Astrocyte (in vitro differentiated cells and primary cell): ENCODE measurements at regions not wholly inside any gene's neighbourhood (a gene's known extent, or its start where the extent isn't known, plus 50 kb on each side); places are given as distances from the start of the nearest gene placed in this dataset.

ENCODE experiments used
- DNase-seq: peaks from one replicate; pipeline ENCODE4 v3.0.0-alpha.2; 2010; ENCODE audit warnings: low read depth
- FAIRE-seq: peaks from 2 replicates; lab custom pipeline; 2011; peaks lifted over from hg19 to GRCh38; lab: Jason Lieb, UNC
- H2AFZ ChIP-seq: 2 replicates; pipeline ENCODE4 v1.6.0; 2012; ENCODE audit warnings: low read depth, low read length, inconsistent platforms
- H3K27ac ChIP-seq: 2 replicates; pipeline ENCODE4 v1.5.1; 2011; ENCODE audit warnings: low read depth, low read length, inconsistent platforms
- H3K27me3 ChIP-seq: 2 replicates; pipeline ENCODE4 v1.6.0; 2011; ENCODE audit warnings: low read length, inconsistent platforms; ENCODE audit not compliant: insufficient read depth
- H3K36me3 ChIP-seq: 2 replicates; pipeline ENCODE4 v1.5.1; 2011; ENCODE audit warnings: low read length, inconsistent platforms; ENCODE audit not compliant: insufficient read depth
- H3K4me1 ChIP-seq: 2 replicates; pipeline ENCODE4 v1.5.1; 2011; ENCODE audit warnings: low read length, inconsistent platforms; ENCODE audit not compliant: insufficient read depth
- H3K4me2 ChIP-seq: 2 replicates; pipeline ENCODE4 v1.6.0; 2012; ENCODE audit warnings: low read length, inconsistent platforms
- H3K4me3 ChIP-seq: 2 replicates; pipeline ENCODE4 v1.5.1; 2011; ENCODE audit warnings: low read depth, mild to moderate bottlenecking, low read length, inconsistent platforms; ENCODE audit not compliant: insufficient read depth
- H3K79me2 ChIP-seq: 2 replicates; pipeline ENCODE4 v1.6.0; 2012; ENCODE audit warnings: mild to moderate bottlenecking, low read length, inconsistent platforms; ENCODE audit not compliant: insufficient read depth
- H3K9ac ChIP-seq: 2 replicates; pipeline ENCODE4 v1.6.0; 2012; ENCODE audit warnings: mild to moderate bottlenecking, low read length, inconsistent platforms
- H3K9me3 ChIP-seq: 2 replicates; pipeline ENCODE4 v1.5.1; 2012; ENCODE audit warnings: low read depth, mild to moderate bottlenecking, low read length, inconsistent platforms; ENCODE audit not compliant: insufficient read depth
- H4K20me1 ChIP-seq: 2 replicates; pipeline ENCODE4 v1.6.0; 2012; ENCODE audit warnings: low read length, inconsistent platforms; ENCODE audit not compliant: insufficient read depth
- H3K27ac Mint-ChIP-seq: one replicate; pipeline ENCODE4 v1.8.0; 2021; ENCODE audit warnings: mild to moderate bottlenecking, mixed read lengths; ENCODE audit not compliant: unreplicated experiment
- H3K27me3 Mint-ChIP-seq: one replicate; pipeline ENCODE4 v1.8.0; 2021; ENCODE audit warnings: low read depth, mixed read lengths; ENCODE audit not compliant: unreplicated experiment
- H3K36me3 Mint-ChIP-seq: one replicate; pipeline ENCODE4 v1.8.0; 2021; ENCODE audit warnings: low read depth, mixed read lengths; ENCODE audit not compliant: unreplicated experiment
- H3K4me1 Mint-ChIP-seq: one replicate; pipeline ENCODE4 v1.8.0; 2021; ENCODE audit warnings: low read depth, mixed read lengths; ENCODE audit not compliant: unreplicated experiment
- H3K4me3 Mint-ChIP-seq: one replicate; pipeline ENCODE4 v1.8.0; 2021; ENCODE audit warnings: mild to moderate bottlenecking, moderate library complexity, mixed read lengths; ENCODE audit not compliant: unreplicated experiment
- H3K9me3 Mint-ChIP-seq: one replicate; pipeline ENCODE4 v1.8.0; 2021; ENCODE audit warnings: mild to moderate bottlenecking, mixed read lengths; ENCODE audit not compliant: unreplicated experiment
- CTCF ChIP-seq: IDR thresholded peaks from 2 replicates; pipeline ENCODE4 v1.5.1; 2011; ENCODE audit warnings: low read depth, mild to moderate bottlenecking, inconsistent platforms, low read length, moderate library complexity; ENCODE audit not compliant: insufficient read depth
- EZH2 ChIP-seq: IDR thresholded peaks from 2 replicates; pipeline ENCODE4 v1.6.1; 2012; ENCODE audit warnings: mild to moderate bottlenecking, low read length, inconsistent platforms; ENCODE audit not compliant: insufficient read depth

DNA sequence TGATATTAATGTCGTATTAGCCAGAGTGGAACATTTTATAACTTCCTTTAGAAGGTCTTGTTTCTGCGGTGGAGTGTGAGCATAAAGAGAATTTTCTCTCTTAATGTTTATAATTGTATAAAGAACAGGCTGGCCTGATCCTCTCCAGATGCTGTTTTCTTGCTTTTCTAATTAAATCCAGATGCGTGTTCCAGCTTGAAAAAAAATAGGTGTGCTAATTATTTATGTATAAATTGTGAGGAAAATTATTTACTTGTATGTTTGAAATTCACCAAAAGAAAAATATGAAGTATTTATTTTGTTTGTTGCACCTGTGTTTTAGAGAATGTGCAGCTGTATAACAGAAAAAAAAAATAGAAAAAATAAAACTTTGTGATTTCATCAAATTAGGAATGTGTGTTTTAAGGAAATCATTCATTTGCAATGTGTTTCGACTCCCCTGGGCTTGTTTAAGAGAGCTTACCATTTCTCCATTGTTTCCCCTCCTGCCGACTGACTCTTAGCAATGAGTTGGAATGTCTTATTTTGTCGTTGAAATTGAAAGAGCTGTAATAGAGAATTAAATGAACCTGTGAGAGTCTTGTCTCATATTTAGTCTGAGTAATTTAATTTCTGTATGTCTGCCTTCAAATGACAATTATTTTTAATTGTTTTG is 220.1 kb upstream of the NXPH2 start:
- Histone ChIP-seq H3K27me3 (no peaks in the 10 kb centered on the region), H3K79me2 (no peaks in the 10 kb centered on the region), H3K4me1 (peaks cover 7% of the 10 kb centered on the region), H3K4me2 (no peak overlapping the region), H3K27ac (no peak overlapping the region), H3K9me3 (no peaks in the 10 kb centered on the region), H3K9ac (no peak overlapping the region), H3K36me3 (no peaks in the 10 kb centered on the region), H4K20me1 (no peaks in the 10 kb centered on the region), H3K4me3 (no peak overlapping the region), H2AFZ (no peak overlapping the region)
- no peaks in the 10 kb centered on the region for H3K27me3 Mint-ChIP-seq
- no peak for TF ChIP-seq CTCF
- TF ChIP-seq EZH2, result no peak
- no peak overlapping the region for H3K4me3 Mint-ChIP-seq
- H3K36me3 Mint-ChIP-seq, result no peaks in the 10 kb centered on the region
- H3K4me1 Mint-ChIP-seq, result peaks cover 16% of the 10 kb centered on the region
- no peaks in the 10 kb centered on the region for H3K9me3 Mint-ChIP-seq
- no peak for DNase-seq
- no peak for FAIRE-seq
- H3K27ac Mint-ChIP-seq, result no peak overlapping the region

DNA sequence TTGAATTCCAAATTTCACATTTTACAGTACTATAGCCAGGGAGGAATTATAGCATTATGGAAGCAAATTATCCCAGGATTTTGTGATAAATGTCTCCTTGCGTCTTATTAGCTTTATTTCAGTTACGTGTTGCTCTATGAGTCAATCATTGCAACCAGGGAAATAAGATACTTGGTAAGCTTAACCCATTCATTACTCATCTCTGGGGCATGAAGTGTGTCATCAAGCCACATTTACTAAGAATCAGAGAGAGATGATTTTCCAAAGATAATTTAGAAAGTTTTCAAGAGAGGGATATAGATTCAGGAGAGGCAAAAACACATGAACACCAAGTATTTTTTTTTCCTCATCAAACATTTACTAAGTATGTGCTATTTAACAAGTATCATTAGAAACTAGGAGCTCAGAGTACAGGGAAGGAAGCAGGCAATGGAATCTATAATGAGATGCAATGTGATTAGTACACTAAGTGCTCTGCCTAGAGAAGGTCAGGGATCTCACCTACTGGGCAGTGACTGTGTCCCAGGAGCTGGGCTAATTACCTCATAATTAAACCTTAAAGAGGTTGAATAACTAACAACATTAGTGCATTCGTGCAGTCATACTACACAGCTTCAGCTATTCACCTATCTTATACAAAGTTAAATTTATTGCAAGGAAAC is 217.8 kb upstream of the NXPH2 start:
- Mint-ChIP-seq H3K36me3 (no peaks in the 10 kb centered on the region), H3K27ac (no peak overlapping the region), H3K4me3 (no peak overlapping the region), H3K4me1 (peaks cover 16% of the 10 kb centered on the region), H3K27me3 (no peaks in the 10 kb centered on the region), H3K9me3 (no peaks in the 10 kb centered on the region)
- Histone ChIP-seq H4K20me1 (no peaks in the 10 kb centered on the region), H3K4me2 (peak overlapping the region; percentile 63), H3K27ac (peak overlapping the region; percentile 39), H3K79me2 (no peaks in the 10 kb centered on the region), H3K4me1 (peaks cover 7% of the 10 kb centered on the region), H2AFZ (no peak overlapping the region), H3K9me3 (no peaks in the 10 kb centered on the region), H3K36me3 (no peaks in the 10 kb centered on the region), H3K27me3 (no peaks in the 10 kb centered on the region), H3K4me3 (no peak overlapping the region), H3K9ac (no peak overlapping the region)
- TF ChIP-seq EZH2 (no peak), CTCF (no peak)
- DNase-seq, result peak; percentile 54
- no peak for FAIRE-seq

DNA sequence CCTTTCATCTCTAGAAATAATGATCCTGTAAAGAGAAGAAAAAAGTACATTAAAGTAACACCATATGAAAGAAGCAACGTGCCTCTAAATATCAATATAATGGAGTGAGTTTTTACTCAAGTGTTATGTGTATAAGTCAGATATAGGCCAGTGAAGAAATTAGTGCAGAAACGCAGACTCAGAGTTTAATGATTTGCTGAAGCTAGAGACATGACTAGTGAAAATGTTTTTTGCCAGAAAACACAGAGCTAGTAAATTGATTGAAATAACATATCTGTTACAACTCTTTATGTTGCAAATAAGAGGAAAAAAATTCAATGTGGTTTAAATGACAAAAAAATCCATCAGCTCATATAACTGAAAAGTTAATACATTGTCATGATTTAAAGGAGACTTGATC is 217.2 kb upstream of the NXPH2 start:
- no peak overlapping the region for H3K9ac ChIP-seq
- H3K9me3 Mint-ChIP-seq, result no peaks in the 10 kb centered on the region
- no peak overlapping the region for H3K4me3 Mint-ChIP-seq
- H3K79me2 ChIP-seq, result no peaks in the 10 kb centered on the region
- H3K27me3 ChIP-seq, result no peaks in the 10 kb centered on the region
- no peaks in the 10 kb centered on the region for H3K9me3 ChIP-seq
- H3K4me2 ChIP-seq, result peak overlapping the region; percentile 63
- H4K20me1 ChIP-seq, result no peaks in the 10 kb centered on the region
- peaks cover 16% of the 10 kb centered on the region for H3K4me1 Mint-ChIP-seq
- H3K4me3 ChIP-seq, result no peak overlapping the region
- H2AFZ ChIP-seq, result no peak overlapping the region
- no peaks in the 10 kb centered on the region for H3K27me3 Mint-ChIP-seq
- H3K27ac Mint-ChIP-seq, result peak overlapping the region; percentile 15
- peaks cover 7% of the 10 kb centered on the region for H3K4me1 ChIP-seq
- H3K27ac ChIP-seq, result peak overlapping the region; percentile 23
- no peaks in the 10 kb centered on the region for H3K36me3 ChIP-seq
- no peaks in the 10 kb centered on the region for H3K36me3 Mint-ChIP-seq
- FAIRE-seq (no peak), DNase-seq (no peak)
- TF ChIP-seq EZH2 (no peak), CTCF (no peak)
